Limb (tissue), 2 donors: ENCODE measurements at regions not wholly inside any gene's neighbourhood (a gene's known extent, or its start where the extent isn't known, plus 50 kb on each side); places are given as distances from the start of the nearest gene placed in this dataset.
"Not testable (repeated sequence)": the region's sequence is repeated elsewhere in the genome, so short reads cannot be mapped to it uniquely, and the experiment has no call there.

ENCODE experiments used
- DNase-seq, 2 donors: peaks; one replicate each; pipeline ENCODE4 v3.0.0-alpha.2; 2016; ENCODE audit errors: extremely low spot score in 2 of 2

DNA sequence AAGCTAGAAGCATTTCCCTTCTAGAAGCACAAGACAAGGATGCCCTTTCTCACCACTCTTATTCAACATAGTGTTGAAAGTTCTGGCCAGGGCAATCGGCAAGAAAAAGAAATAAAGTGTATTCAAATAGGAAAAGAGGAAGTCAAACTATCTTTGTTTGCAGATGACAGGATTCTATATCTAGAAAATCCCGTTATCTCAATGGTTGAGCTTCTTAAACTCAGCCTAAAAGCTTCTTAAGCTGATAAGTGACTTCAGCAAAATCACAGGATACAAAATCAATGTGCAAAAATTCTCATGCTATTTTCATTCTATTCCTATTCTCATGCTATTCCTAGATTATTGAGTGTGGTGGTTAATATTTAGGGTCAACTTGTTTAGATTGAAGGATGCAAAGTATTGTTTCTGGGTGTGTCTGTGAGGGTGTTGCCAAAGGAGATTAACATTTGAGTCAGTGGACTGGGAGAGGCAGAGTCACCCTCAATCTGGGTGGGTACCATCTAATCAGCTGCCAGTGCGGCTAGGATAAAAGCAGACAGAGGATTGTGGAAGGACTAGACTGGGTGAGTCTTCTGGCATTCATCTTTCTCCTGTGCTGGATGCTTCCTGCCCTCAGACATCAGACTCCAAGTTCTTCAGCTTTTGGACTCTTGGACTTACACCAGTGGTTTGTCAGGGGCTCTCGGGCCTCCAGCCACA, 111.9 kb downstream of the LSMEM1 start:
- DNase-seq = not testable (repeated sequence)

DNA sequence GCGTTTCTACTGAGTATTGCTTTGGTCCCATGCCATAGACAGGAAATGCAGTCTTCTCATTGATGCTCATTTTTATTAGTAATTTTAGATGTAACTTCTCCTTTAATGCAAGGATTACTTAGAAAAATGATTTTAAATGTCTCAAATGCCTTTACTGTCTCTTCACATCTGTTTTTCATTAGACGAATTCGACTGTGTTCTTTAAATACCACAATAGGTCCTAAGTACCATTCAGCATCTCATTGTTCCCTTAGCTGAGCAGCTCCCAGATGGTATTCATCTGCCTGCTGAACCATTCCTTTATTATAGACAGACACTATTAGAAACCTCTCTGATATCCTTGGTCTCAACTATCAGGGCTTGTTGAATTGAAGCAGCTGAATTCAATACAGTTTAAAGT, 113.6 kb downstream of the LSMEM1 start:
- DNase-seq = peak in 1 of 2 donors; percentile 61

DNA sequence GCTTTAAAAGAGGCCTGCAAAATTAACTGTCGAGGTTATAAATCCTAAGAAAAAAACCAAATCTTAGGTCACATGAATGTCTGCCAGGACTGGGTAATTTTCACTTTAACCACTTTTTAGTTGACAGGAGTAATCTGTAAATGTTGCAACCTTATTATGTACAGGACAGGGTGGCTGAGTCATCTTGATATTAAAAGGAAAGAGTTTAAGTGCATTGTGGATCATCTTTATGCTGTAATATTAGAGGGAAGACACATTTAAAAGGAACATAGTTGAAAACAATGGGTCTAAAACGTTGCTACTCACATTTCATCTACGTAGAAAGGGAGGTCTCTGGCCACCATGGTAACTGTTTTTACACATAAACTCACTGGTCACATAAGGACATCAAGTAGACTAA, 115.5 kb downstream of the LSMEM1 start:
- no peak for DNase-seq

DNA sequence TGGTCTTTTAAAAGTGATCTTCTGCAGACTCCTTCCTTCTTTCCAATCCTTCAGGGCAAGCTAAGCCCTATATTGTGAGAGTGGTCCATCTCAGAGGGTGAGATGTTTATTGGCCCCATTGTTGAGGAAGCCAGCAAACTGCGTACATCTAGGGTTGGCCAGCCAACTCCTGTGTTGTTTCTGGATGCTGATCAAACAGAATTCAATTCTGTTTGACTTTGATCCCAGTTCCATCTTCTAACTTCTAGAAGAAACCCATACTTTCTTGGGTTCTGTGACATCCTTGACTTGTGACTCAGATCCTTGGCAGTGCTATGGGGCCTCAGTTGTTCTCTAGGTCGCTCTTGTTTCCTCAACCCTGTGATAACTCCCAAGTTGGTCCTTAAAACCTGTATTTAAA, 116.2 kb downstream of the LSMEM1 start:
- DNase-seq = no peak

DNA sequence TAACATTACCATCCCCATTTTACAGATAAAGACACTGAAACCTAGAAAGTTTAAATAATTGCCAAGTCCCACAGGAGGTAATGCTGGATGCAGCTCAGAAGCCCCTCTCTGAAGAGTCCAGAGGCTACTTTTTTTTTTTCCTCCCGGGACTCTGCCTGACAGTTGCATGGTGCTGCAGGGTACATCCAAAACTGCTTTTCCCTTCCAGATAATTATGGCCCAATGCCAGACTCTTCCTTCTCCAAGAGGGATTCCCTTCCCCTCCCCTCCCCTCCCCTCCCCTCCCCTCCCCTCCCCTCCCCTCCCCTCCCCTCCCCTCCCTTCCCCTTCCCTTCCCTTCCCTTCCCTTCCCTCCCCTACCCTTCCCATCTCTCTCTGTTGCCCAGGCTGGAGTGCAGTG, 122.9 kb downstream of the LSMEM1 start:
- no peak for DNase-seq

DNA sequence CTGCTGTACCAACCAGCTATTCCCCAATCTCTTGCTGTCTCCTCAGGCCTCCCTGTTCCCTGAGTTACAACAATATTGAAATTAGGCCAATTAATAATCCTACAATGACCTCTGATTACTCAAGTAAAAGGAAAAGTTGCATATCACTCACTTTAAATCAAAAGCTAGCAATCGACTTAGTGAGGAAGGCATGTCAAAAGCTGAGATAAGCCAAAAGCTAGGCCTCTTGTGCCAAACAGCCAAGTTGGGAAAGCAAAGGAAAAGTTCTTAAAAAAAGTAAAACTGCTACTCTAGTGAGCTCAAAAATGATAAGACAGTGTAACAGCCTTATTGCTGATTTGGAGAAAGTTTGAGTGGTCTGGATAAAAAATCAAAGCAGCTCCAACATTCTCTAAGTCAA, 129.8 kb downstream of the LSMEM1 start:
- DNase-seq = no peak

DNA sequence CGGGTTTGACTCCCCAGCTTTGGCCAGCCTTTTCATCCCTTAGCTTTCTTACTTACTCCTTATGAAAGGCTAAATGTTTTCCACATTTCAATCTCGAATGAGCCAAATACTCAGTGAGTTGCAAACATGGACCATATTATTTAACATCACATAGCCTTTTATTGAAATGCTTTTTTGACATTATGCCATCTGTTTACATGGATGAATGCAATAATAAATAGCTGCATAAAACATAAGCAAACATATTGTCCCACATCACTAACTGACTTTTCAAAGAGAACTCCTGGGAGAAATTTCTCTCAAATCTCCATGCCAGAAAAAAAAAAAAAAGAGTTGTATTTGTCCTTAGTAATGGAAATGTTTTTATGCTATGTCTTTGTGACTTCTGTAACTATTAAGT, 134.9 kb downstream of the LSMEM1 start:
- no peak for DNase-seq

DNA sequence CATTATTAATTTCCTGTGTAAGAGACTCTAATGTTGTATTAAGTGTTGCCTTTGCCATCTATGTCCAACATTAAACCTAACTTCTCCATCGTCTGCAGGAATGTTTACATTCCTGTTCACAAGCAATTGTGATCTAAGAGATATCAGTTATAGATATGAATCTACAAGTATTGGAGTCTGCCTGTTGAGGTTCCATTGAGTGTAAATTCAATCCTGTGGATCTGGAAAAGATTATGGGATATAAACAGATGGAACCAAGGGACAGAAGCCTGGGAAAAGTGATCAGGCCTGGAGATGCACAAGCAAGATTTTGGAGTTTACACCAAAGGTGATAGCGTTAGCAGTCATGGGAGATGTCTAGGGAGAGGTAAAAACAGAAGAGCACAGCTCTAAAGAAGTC, 135.5 kb downstream of the LSMEM1 start:
- no peak for DNase-seq

DNA sequence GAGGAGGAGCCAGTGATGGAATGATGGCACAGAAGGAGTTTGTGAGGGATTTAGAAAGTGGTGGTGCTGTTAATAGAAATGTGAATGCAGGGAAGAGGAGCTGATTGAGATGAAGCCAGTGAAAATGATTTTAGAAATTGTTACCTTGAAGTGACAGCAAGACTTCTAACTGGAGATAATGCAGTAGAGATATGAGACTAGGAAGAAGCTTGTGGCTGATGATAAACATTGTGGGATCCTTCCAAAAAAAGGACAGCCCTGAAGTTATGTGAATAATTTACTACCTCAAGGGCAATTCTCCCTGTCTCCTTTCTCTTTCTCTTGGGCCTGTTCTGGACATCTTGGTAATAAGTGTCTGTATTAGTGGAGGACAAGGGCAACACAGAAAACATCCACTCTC, 138.6 kb downstream of the LSMEM1 start:
- no peak for DNase-seq

DNA sequence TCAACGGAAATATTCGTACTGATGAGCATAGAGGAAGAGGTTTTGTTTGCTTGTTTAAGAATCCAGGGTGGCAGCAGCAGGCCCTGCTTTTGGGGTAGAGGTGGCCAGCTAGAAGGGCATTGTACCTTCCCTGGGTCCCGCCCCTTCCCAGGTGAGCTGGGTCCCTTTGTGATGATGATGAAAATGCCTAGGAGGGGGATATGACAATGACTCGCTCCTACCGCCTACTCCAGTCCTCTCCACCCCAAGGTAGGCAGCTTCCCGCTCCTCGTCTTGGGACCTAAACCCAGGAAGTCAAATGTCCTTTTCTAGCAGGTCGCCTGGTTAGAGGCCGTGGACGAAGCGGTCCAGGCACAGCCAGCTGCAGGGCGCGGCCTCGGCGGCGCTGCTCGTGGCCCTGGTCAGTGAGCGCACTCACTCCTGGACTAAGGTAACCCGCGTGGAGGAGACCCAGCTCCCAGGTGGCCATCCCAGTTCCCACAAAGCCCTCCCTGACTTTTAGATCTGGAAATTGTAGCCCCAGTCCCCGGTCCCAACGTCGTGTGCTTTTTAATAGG, 141.4 kb downstream of the LSMEM1 start:
- DNase-seq = no peak

DNA sequence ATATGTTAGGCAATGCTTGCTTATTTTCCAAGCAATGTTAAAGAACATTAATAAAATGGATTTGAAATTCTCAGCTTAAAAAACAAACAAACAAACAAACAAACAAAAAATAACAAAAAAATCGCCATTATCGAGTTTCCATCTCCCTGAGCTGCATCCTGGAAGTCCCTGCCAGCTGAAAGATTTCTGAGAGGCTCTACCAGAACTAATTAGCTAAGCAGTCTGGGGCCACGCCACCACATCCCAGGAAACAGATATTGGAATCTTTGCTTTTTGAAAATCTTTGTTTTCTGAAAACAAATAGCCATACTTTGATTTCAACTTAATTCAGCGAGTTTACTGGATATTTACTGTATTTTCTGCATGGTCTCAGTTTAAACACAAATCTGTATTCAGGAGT, 143.6 kb downstream of the LSMEM1 start:
- no peak for DNase-seq

DNA sequence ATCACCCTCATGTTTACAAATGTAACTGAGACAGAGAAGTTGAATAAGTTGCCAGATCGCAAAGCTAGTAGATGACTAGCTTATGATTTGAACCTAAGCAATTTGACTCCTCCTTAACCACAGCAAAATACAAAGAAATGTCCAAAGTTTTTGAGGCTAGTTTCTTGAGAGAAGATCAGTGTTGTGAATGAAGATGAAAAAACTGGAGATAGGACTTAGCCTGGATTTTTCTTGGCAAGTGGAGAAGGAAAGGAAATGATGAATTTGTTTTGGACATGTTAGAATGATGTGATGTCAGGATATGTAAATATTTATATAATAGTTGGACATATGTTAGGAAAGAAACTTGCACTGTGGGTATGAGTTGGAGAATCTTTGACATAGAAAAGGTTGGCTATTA, 149.8 kb downstream of the LSMEM1 start:
- peak in 1 of 2 donors; percentile 34 for DNase-seq

DNA sequence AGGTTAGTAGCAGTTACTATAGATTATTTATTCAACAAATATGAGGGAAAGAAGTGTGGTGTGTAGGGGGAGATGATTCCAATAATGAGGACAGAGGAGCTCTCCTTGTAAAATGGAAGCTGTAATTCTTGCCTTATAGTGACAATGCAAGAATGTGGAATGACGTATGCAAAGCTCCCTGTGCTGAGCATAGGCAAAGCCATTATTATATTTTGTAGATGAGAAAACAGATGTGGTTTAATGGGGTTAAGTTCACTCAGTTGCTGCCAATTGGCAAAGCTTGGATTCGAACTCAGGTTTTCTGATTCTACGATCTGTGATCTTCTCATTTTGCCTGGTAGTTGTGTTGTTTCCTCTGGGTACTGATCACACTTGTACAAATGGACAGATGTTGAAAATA, 153.3 kb downstream of the LSMEM1 start:
- no peak for DNase-seq

DNA sequence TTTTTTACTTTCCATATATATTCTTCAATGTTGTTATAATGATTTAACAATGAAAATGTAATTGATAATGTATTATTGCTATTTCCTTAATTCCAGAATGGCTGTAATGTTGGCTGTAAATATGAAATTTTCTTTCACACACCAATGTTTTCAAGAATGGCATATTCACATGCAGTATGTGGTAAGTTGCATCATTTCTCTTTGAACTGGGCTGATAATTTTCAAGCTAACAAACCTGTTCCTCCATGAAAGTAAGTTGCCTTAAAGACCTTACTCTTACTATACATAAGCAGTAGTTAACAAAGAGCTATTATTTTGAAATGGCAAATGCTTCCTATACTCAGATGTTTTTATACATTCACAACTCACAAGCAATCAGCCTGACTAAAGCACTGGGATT, 154.5 kb downstream of the TMEM168 start:
- no peak for DNase-seq

DNA sequence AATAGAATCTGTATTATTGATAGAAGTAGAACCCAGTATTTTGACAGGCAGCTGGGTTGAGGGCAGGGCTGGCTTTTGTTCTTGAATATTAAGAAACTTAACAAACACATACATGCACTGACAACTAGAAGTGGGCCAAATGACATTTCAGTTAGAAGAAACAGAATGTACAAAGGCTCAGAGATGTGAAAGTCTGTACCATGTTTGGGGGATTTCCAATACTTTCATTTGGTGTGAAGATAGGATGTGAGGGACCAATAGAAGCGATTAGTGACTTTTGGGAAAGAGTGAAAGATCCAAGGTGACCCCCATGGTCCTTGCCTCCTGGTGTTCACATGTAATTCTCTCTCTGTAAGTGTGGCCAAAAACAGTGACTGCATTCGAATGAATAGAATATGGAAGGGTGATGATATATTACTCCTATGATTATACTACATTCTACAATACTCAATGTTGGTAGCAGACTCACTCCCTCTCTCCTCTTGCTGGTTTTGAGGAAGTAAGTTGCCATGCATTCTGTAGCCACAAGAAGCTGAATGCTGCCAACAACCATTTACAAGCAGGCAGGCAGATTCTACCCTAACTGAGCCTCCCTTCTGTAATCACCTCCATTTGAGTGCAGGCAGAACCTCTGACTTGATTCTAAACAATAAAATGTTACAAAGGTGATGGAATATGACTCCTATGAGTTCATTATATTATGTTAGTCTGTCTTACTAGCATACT, 151.4 kb downstream of the TMEM168 start:
- DNase-seq = no peak

DNA sequence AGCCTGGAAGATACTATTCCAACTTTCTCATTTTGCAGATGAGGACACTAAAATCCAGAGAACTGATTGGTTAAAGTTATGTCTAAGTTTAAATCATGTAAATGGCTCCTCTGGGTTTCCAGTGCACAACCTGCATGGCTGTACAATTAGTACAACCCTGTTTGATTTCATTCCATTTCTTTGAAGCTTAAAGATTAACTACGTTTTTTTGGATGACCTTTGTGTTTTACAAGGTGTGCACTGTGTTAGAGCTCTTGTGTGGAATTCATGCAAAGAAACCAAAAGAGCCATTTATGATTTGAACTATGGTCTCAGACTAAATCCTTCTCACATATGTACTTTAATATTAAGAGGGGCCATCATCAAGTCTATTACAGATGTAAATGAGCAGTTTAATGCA, 149.5 kb downstream of the TMEM168 start:
- no peak for DNase-seq

DNA sequence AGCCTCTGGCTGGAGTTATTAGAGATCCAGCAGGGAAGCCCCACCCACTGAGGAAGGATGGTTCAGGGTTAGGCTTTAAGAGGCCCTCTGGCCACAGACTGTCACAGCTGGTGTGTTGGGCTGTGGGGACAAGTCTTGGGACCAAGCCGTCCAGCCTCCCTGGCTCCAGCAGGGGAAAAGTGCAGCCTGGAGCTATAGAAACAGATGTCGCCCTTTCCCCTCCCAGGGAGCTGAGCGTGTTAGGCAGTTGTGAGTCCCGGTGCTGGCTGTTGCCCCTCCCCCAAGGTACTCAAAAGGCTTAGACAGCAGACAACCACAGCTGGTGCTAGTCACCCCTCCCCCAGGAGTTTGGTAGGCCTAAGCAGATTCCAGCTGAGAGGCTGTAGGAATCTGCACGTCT, 143.4 kb downstream of the TMEM168 start:
- DNase-seq = no peak

DNA sequence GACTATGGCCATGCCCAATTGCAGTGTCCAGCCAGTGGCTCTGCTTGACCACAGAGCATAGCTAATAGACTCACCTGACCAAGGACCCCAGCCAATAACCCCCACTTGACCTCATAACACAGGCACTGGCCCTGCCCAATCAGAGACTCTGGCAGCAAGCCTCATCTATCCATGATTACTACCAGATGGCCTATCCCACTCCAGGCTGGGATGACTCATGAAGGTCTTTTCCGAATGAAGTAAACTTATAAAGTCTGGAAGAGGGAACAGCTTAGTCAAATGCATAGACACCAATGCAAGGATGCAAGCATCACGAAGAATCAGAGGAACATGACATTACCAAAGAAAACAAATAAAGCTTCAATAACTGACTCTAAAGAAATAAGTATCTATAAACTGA, 141.4 kb downstream of the TMEM168 start:
- no peak for DNase-seq

DNA sequence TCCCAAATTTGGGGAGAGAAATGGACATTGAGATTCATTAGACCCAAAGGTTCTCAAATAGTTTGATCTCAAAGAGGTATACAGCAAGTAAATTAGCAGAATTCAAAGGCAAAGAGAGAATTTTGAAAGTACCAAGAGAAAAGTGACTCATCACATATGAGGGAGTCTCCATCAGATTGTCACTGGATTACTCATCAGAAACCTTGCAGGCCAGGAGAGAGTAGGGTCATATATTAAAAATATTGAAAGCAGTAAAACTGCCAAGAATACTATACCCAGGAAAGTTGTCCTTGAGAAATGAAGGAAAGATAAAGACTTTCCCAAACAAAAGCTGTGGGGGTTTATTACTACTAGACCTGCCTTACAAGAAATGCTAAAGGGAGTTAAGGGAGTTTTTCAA, 140.6 kb downstream of the TMEM168 start:
- no peak for DNase-seq

DNA sequence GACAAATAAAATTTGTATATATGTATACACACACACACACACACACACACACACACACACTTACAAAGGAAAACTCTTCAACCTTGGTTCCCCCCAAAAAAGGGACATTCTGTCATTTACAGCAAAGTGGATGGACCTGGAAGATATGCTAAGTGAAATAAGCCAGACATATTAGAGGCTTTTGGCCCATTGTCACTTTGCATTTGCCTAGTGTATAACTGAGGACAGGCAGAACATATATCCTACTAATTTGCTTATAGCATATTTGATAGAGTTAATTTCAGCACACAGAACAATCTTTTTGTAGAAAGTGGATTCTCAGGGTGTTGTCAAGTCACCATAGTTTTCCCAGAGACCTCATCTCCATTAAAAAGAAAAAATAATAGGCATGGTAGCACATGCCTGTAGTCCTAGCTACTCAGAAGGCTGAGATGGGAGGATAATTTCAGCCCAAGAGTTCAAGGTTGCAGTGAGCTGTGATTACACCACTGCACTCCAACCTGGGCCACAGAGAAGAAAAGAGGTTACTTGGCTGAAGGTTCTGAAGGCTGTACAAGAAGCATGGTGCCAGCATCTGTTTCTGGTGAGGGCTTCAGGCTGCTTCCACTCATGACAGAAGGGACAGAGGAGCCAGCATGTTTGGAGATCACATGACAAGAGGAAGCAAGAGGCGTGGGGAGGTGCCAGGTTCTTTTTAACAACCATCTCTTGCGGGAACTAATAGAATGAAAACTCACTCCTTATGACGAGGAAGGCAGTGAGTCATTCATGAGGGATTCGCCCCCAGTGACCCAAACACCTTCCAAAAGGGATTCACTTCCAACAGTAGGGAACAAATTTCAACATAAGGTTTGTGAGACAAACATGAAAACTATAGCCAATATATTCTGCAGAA, 135.6 kb downstream of the TMEM168 start:
- DNase-seq = no peak

DNA sequence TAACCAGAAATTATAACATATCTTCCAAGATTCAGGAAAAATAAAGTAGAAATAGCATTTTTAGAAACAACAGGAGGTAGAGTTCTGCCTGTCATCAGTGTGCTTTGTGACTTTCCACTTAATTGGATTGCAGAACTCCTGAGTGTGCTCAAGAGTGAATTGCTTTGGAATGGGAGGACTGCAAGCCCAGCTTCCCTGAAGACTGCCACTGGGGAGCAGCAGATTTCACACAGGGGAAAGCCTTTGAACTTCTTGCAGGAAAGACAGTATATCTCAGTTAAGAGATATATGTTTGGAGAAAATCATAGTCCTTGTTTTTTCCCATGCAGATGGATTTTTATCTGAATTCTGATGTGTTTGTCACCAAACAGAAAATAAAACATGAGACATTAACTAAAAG, 124.5 kb downstream of the TMEM168 start:
- DNase-seq = no peak

DNA sequence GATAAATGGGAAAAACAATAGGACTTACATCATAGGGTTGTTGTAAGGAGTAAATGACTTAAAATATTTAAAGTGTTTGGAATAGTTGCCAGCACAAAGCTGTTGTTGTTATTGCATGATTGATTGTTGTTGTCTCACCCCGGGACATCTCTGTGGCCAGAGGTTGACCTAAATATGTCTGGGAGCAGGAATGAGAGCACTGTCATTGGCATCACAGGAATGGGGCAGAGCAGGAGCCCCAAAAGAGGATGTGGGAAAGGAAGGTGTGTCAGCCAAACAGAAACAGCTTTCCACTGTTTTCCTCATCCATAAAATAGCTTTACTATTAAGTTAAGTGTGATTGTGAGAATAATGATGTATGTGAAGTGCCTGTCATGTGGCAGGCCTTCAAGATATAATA, 121.6 kb downstream of the TMEM168 start:
- DNase-seq = no peak
